NCI-H1694 (cell line): ENCODE measurements at regions not wholly inside any gene's neighbourhood (a gene's known extent, or its start where the extent isn't known, plus 50 kb on each side); places are given as distances from the start of the nearest gene placed in this dataset.

Experiments
- DNase-seq: peaks from one replicate; lab custom pipeline; 2025; lab: John Stamatoyannopoulos, UW

DNA sequence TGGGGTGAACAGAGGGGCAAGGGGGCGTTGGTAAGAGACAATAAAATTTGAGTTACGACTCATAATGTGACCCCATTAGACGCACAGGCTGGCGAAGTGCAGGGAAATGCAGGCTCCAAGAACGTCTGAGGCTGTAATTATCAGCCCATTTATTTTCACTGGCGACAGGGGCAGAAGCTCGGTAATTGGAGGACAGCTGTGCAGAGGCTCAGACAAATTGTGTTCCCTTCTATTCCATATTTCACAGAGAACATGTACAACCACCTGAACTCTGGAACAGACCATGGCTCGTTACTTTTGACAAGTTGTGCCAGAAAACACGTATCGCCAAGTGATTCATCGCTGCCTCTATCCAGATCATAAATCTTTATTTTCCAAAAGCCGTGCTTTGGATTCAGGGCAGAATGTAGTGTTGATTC lies 137.3 kb upstream of the FRMD4A start:
- DNase-seq, result peak; percentile 73

DNA sequence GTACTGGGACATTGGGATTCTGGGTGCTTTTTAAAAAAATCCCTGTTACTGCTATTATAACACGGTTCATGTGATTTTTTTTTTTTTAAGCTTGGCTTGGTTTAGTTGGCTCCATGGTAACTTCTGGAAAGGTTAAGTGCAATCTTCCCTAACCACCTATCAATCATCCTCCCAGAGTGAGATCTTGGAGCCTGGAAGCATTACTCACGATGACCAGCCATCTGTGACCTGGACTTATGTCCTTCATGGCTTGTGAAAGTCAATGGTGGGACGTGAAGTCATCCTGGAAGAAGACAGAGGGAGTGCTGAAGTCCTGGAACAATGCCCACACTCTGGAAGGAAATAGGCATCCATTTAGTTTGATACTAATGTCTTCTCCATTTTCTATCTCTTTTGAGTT lies 135.5 kb upstream of the FRMD4A start:
- DNase-seq, result no peak

DNA sequence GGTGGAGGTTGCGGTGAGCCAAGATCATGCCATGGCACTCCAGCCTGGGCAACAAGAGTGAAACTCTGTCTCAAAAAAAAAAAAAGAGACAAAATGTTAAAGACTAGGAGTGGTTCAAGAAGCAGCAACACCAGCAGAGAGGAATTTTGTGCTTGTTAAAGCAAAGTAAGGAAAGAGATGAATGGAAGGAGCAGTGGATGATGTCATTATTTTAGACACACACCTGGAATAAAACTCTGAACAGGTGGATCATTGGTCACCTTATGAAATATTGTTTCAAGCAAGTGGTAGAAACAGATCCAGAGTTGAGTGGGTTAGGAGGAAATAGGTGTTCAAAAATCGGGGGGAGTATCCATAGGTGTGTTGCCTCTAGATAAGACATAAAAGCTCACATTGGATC lies 129.7 kb upstream of the FRMD4A start:
- DNase-seq, result no peak

DNA sequence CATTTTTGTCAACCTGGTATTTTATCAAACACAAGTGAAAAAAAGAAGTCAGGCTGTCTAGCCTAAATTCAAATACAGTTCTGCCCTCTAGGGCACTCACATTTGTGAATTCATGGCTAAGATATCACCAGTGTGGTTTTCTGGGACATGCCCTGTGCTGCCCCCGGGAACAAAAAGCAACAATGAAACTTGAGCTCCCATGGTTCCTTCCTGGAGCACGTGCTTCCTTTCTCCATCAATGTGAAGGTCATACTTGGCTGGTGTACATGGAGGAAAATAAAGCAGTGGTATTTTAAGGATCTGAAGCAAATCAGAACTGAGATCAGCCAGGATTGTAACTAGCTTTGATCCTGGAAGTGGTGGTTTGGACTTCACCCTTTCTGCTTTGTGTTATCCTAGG lies 128.9 kb upstream of the FRMD4A start:
- no peak for DNase-seq

- DNase-seq, result no peak
Measured at GRCh38 chr10:14456870-14457266, 126.1 kb upstream of the FRMD4A start.

GRCh38 chr10:14456218-14456869 lies 125.6 kb upstream of the FRMD4A start:
- no peak for DNase-seq

DNA sequence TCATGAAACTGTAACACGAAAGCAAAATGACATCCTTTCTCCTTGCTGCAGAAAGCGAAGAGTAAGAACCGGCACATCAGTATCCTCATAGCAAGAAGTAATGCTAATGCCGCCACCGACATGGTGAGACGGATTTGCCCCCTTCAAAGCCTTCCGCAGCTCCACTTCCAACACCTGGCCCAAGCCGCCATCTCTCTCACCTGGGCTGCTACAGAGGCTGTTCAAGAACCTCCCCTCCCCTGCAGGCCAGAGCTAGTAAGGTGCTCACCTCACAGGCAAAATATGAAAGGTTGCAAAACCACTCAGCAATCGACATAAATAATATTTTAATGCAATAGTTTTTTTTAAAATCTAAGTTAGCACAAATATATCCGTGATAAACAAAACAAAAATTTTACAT lies 123.9 kb upstream of the FRMD4A start:
- DNase-seq, result no peak

DNA sequence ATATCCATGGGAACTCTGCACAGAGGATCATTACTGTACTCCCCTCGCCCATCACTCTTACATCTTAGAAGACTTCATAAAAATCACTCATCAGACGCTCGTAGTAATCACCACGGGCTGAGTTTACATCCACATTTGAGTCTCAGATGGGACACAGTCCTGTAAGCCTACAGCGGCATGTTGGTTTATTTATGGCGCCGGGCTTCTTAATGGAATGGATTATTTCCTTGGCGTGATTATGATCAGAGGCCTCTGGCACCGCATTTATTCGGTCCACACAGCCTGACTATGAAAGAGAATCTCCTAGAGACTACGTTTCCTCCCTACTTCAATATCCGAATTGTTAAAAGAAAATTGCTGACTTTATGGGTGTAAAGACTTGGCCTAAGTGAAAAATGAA lies 123.5 kb upstream of the FRMD4A start:
- no peak for DNase-seq

GRCh38 chr10:14453593-14453992 lies 122.9 kb upstream of the FRMD4A start:
- no peak for DNase-seq

DNA sequence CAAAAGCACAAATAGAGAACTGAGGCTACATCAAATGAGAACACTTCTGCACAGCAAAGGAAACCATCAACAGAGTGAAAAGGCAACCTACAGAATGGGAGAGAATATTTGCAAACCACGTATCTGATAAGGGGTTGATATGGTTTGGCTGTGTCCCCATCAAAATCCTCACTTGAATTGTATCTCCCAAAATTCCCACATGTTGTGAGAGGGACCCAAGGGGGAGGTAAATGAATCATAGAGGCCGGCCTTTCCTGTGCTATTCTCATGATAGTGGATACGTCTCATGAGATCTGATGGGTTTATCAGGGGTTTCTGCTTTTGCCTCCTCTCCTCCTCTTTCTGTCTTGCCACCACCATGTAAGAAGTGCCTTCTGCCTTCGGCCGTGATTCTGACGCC lies 120.6 kb upstream of the FRMD4A start:
- DNase-seq, result no peak

- DNase-seq, result no peak
Measured at GRCh38 chr10:14450041-14450491, 119.3 kb upstream of the FRMD4A start.

- no peak for DNase-seq
Measured at GRCh38 chr10:14449293-14449815, 118.6 kb upstream of the FRMD4A start.

- DNase-seq, result no peak
Measured at GRCh38 chr10:14448197-14448990, 117.7 kb upstream of the FRMD4A start.

GRCh38 chr10:14447094-14447839 lies 116.5 kb upstream of the FRMD4A start:
- DNase-seq, result no peak

- DNase-seq, result no peak
Measured at GRCh38 chr10:14439451-14440259, 108.9 kb upstream of the FRMD4A start.

DNA sequence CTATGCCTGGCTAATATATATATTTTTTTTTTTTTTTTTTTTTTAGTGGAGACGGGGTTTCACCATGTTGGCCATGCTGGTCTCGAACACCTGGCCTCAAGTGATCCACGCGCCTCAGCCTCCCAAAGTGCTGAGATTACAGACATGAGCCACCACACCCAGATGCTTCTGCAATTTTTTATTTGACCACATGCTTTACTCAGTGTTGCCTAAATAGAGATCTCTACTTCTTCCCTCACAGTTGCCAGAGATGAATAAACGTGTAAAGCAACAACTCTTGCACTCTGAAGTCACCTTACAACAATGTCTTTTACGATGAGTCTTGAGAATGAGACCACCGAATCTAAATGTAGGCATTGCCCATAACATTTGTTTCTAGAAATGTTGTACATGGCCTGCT lies 107.9 kb upstream of the FRMD4A start:
- no peak for DNase-seq

DNA sequence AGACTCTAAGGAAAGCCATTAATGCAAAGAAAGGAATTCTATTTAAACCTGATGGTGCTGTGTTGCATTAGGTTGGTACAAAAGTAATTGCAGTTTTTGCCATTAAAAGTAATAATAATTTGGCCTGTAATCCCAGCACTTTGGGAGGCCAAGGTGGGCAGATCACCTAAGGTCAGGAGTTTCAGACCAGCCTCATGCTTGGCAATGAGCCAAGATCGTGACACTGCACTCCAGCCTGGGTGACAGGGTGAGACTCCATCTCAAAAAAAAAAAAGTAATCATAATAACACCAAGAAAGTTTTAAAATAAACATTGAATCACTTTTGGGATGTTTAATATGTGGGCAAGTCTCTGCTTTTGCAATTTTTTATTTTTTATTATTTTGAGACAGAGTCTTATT lies 107.3 kb upstream of the FRMD4A start:
- DNase-seq, result no peak

DNA sequence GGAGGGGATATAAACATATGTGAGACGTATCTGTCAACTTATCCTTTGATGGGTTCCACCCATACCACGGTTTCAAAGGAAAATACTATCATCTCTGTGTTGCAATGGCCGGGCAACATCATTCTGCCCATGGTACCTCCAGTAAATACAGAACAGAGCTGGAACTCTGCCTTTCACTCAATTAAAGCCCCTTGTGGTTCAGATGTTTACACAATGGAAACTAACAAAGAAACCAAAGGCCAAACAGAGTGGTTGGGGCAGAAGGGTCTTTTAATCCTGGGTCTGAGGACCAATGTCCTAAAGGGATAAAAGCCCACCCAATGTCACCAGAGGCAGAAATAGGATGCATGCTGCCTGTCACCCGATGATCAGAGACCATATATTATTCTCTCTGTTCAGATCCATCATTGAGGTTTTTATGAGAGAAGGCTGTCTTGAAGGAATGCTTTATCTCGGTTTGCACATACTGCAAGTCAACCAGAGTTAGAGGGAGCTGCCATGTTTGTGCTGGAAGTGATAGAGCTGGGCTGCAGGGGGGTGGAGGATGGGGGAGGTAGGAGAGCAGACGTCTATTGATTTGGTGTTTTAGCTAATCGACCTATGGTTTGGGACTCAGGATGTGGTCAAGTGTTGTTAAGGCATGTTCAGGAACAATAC lies 105.4 kb upstream of the FRMD4A start:
- no peak for DNase-seq

GRCh38 chr10:14433147-14433546 lies 102.4 kb upstream of the FRMD4A start:
- DNase-seq, result no peak

DNA sequence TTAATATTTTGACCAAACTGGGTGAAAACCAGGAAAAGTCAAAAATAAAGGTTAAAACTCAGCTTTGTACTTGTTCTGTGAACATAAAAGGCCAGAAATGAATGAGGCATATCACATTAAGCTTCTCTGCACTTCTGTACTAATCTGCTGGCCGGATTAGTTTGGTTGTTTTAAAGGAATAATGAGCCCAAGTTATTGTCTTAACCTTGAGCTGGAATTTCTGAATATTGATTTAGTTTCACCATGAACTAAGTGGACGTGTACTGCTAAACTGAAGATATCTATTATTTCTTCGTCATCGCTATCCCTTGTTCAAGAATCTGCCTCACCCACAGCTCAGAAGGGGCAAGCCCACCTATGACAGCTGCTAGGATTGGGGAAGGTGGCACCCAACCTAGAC lies 101.1 kb upstream of the FRMD4A start:
- DNase-seq, result no peak

DNA sequence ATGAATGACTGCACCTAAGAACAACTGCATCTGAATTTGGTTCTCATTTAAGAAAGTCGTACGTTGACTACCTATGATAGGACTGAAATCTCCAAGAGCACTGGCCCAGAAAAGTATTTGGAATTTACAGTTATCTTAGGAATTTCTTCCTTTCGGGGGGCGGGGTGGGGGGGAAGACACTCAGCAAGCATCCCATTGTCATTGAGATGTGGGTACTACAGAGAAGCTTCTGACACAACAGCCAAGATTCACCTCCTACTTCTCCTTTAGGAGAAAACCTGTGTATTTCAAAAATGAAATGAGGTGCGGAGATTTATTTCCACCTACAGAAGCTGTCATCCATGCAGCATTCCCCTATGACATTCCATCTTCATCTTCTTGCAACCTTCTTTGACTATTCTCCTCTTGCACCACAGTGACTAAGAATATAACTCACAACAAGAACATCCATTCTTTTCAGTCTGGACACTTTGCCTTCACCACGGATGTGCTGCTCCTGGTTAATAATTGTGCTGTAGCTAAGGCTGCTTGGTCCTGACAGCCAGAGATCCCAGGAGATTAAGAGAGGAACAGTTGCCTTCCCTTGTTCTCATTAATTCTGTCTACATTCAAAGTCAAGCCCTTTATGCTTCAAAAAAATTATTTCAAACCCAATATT lies 98.4 kb upstream of the FRMD4A start:
- no peak for DNase-seq
